ENCODE measurements at regions not wholly inside any gene's neighbourhood (a gene's known extent, or its start where the extent isn't known, plus 50 kb on each side); places are given as distances from the start of the nearest gene placed in this dataset.

DNA sequence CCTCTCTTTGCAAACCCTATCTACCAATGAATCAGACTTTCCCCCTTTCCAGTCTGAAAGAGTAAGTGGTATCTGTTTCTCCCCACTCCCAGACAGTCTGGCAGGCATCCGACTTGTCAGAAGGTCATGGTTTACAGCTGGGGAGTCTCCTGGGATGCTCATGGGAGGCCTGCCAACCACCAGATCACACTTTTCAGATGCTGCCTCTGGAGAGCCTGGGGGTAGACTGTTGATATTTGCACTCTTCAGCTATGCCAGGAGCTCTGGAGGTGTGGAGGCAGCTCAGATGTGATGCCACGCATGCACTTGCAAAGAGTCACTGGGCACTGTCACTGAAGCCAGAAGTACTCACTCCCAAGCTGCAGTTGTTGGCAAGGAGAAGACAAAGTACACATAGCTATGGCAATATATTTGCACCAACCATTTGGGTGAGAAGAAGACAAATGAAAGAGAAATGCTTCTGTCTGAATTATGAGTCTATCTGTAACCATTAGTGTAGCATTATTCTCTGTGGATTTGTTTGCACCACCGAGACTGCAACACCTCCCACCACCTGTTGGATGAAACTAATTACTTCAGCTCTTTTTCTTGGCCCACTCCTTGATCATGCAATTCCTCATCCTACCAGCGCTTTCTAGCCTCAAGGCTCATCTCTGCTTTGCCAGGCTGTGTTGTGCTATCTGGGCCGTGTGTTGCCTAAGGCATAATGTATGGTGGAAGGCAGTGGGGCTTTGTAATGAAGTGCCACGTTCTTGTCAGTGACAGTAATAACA, 133.0 kb upstream of the SPAG17 start:
- Histone ChIP-seq H3K27ac (ENCODE audit: low read depth in 2 of 2, low read length in 2 of 2) (no peak overlapping the region), H3K4me3 (ENCODE audit: low read length in 3 of 3) (no peak overlapping the region), H3K27me3 (ENCODE audit: control insufficient read depth, insufficient read depth, low read length) (no peaks in the 10 kb centered on the region), H3K36me3 (ENCODE audit: control insufficient read depth in 2 of 3, insufficient read depth in 3 of 3, low read length in 3 of 3) (no peaks in the 10 kb centered on the region), H3K4me1 (ENCODE audit: control insufficient read depth in 2 of 3, insufficient read depth in 2 of 3, low read depth in 1 of 3, low read length in 3 of 3) (no peaks in the 10 kb centered on the region), H3K9ac (ENCODE audit: low read length in 3 of 3) (no peak overlapping the region), H3K9me3 (ENCODE audit: control insufficient read depth in 2 of 3, insufficient read depth in 1 of 3, low read length in 3 of 3) (no peaks in the 10 kb centered on the region)
- FAIRE-seq (no peak), DNase-seq (no peak)
- intact Hi-C loops (cut with DNase I) = no loop called here
- TF ChIP-seq, protein P1, sequence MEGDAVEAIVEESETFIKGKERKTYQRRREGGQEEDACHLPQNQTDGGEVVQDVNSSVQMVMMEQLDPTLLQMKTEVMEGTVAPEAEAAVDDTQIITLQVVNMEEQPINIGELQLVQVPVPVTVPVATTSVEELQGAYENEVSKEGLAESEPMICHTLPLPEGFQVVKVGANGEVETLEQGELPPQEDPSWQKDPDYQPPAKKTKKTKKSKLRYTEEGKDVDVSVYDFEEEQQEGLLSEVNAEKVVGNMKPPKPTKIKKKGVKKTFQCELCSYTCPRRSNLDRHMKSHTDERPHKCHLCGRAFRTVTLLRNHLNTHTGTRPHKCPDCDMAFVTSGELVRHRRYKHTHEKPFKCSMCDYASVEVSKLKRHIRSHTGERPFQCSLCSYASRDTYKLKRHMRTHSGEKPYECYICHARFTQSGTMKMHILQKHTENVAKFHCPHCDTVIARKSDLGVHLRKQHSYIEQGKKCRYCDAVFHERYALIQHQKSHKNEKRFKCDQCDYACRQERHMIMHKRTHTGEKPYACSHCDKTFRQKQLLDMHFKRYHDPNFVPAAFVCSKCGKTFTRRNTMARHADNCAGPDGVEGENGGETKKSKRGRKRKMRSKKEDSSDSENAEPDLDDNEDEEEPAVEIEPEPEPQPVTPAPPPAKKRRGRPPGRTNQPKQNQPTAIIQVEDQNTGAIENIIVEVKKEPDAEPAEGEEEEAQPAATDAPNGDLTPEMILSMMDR (IDR thresholded peaks at IDR 0.05; ENCODE audit: borderline replicate concordance, extremely low read depth, insufficient read depth) = no peak

DNA sequence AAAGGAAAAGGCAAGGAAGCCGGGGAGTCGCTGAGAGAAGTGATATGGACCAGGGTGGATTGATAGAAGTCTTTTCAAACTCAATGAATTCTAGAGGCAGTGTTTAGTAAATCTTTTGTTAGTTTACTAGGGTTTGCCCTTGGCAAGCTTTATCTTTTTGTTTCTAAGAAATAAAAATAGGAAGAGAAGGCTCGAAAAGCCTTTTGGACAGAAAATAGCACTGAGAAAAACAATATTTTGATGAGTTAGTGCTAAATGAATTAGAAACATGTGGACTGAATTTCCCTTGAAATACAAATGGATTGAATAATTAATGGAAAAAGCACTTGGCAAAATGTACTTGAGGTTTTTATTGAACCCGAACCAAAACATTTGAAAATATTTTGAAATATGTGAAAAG, 121.8 kb upstream of the SPAG17 start:
- intact Hi-C loops (cut with DNase I) = no loop called here
- no peaks in the 10 kb centered on the region for H3K36me3 ChIP-seq (ENCODE audit: control insufficient read depth in 2 of 3, insufficient read depth in 3 of 3, low read length in 3 of 3)
- FAIRE-seq (no peak), DNase-seq (no peak)
- H3K4me3 ChIP-seq (ENCODE audit: low read length in 3 of 3) = no peak overlapping the region
- TF ChIP-seq, protein P1 (IDR thresholded peaks at IDR 0.05; ENCODE audit: borderline replicate concordance, extremely low read depth, insufficient read depth) = no peak
- no peak overlapping the region for H3K27ac ChIP-seq (ENCODE audit: low read depth in 2 of 2, low read length in 2 of 2)
- peaks cover 0 to 5% (median 4%) of the 10 kb centered on the region in 3 donors for H3K4me1 ChIP-seq (ENCODE audit: control insufficient read depth in 2 of 3, insufficient read depth in 2 of 3, low read depth in 1 of 3, low read length in 3 of 3)
- no peaks in the 10 kb centered on the region for H3K9me3 ChIP-seq (ENCODE audit: control insufficient read depth in 2 of 3, insufficient read depth in 1 of 3, low read length in 3 of 3)
- H3K27me3 ChIP-seq (ENCODE audit: control insufficient read depth, insufficient read depth, low read length) = no peaks in the 10 kb centered on the region
- no peak overlapping the region for H3K9ac ChIP-seq (ENCODE audit: low read length in 3 of 3)

DNA sequence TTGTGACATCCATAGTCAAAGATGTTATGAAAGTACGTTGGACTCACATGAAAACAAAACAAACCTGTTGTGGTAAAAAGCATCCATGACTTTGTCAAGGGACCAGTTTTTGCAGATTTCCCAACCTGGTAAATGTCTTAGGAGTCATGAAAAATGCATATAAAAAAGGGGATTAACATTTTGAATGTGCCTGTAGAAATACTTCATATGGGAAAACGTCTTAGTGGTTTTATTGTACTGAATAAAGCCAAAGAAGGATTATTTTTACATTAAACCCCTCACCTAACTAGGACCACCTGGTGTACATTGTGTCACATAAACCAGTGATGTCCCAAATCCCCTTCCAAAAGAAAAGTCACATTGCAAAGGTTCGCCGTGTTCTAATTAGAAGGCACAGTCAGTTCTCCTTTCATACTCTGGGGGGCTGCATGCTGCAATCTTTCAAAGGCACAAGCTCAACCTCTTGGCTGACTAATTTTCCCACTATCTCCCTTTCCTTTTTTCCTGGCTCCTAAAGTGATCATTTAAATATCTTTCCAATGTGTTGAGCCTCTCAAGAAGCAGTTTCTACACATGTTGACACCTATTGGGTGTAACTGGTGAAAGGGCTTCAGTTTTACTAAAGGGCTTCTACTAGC, 119.8 kb upstream of the SPAG17 start:
- Histone ChIP-seq H3K27me3 (ENCODE audit: control insufficient read depth, insufficient read depth, low read length) (no peaks in the 10 kb centered on the region), H3K9me3 (ENCODE audit: control insufficient read depth in 2 of 3, insufficient read depth in 1 of 3, low read length in 3 of 3) (no peaks in the 10 kb centered on the region), H3K9ac (ENCODE audit: low read length in 3 of 3) (no peak overlapping the region), H3K27ac (ENCODE audit: low read depth in 2 of 2, low read length in 2 of 2) (no peak overlapping the region), H3K4me3 (ENCODE audit: low read length in 3 of 3) (no peak overlapping the region), H3K4me1 (ENCODE audit: control insufficient read depth in 2 of 3, insufficient read depth in 2 of 3, low read depth in 1 of 3, low read length in 3 of 3) (peaks cover 0 to 5% (median 4%) of the 10 kb centered on the region in 3 donors), H3K36me3 (ENCODE audit: control insufficient read depth in 2 of 3, insufficient read depth in 3 of 3, low read length in 3 of 3) (no peaks in the 10 kb centered on the region)
- intact Hi-C loops (cut with DNase I) = no loop called here
- DNase-seq (peak in 2 of 5 donors; percentile 29 to 50), FAIRE-seq (no peak)
- TF ChIP-seq, protein P1 (IDR thresholded peaks at IDR 0.05; ENCODE audit: borderline replicate concordance, extremely low read depth, insufficient read depth) = peak; percentile 29

Data from kidney (tissue), 13 donors.